ENCODE measurements at regions not wholly inside any gene's neighbourhood (a gene's known extent, or its start where the extent isn't known, plus 50 kb on each side); places are given as distances from the start of the nearest gene placed in this dataset.
"Not testable (repeated sequence)": the region's sequence is repeated elsewhere in the genome, so short reads cannot be mapped to it uniquely, and the experiment has no call there.

DNA sequence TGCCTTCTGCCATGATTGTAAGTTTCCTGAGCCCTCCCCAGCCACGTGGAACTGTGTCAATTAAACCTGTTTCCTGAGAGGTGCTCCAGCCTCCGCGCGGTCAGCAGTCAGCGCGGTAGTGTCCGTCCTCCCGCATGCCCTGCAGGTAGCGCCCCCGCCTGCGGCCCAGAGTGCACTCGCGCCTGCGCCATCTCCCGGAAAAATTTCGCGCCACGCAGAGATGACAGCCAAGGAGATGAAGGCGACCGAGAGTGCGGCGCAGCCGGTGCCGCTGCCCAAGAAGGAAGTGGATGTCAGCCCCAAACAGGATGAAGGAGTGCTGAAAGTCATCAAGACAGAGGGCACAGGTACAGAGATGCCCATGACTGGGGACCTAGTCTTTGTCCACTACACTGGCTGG lies 201.1 kb downstream of the SPATA31A6 start:
- not testable (repeated sequence) for TF ChIP-seq SIN3A (conservative IDR thresholded peaks at IDR 0.05 in 1 of 2, IDR thresholded peaks at IDR 0.05 in 1 of 2; ENCODE audit: low read depth in 1 of 2, low read length in 2 of 2); CEBPB (IDR thresholded peaks at IDR 0.05; ENCODE audit: low read depth, low read length); EZH2 (IDR thresholded peaks at IDR 0.05; ENCODE audit: low read depth, low read length, severe bottlenecking); YY1 (IDR thresholded peaks at IDR 0.05; ENCODE audit: low read depth, low read length); EP300 (IDR thresholded peaks at IDR 0.05; ENCODE audit: borderline replicate concordance in 1 of 2, low read depth in 2 of 2, low read length in 2 of 2); POLR2AphosphoS5 (IDR thresholded peaks at IDR 0.05; ENCODE audit: low read depth, low read length); HDAC6 (IDR thresholded peaks at IDR 0.05; ENCODE audit: low read depth, low read length); KDM1A (IDR thresholded peaks at IDR 0.05; ENCODE audit: borderline replicate concordance, low read length)
- TF ChIP-seq, protein P1, sequence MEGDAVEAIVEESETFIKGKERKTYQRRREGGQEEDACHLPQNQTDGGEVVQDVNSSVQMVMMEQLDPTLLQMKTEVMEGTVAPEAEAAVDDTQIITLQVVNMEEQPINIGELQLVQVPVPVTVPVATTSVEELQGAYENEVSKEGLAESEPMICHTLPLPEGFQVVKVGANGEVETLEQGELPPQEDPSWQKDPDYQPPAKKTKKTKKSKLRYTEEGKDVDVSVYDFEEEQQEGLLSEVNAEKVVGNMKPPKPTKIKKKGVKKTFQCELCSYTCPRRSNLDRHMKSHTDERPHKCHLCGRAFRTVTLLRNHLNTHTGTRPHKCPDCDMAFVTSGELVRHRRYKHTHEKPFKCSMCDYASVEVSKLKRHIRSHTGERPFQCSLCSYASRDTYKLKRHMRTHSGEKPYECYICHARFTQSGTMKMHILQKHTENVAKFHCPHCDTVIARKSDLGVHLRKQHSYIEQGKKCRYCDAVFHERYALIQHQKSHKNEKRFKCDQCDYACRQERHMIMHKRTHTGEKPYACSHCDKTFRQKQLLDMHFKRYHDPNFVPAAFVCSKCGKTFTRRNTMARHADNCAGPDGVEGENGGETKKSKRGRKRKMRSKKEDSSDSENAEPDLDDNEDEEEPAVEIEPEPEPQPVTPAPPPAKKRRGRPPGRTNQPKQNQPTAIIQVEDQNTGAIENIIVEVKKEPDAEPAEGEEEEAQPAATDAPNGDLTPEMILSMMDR (IDR thresholded peaks at IDR 0.05; ENCODE audit: control extremely low read depth in 1 of 3, insufficient read depth in 1 of 3, low read depth in 1 of 3, low read length in 3 of 3), result not testable (repeated sequence)
- TF ChIP-seq, protein P2, sequence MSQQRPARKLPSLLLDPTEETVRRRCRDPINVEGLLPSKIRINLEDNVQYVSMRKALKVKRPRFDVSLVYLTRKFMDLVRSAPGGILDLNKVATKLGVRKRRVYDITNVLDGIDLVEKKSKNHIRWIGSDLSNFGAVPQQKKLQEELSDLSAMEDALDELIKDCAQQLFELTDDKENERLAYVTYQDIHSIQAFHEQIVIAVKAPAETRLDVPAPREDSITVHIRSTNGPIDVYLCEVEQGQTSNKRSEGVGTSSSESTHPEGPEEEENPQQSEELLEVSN (IDR thresholded peaks at IDR 0.05), result not testable (repeated sequence)
